Epithelial cell of proximal tubule (primary cell): ENCODE measurements at regions not wholly inside any gene's neighbourhood (a gene's known extent, or its start where the extent isn't known, plus 50 kb on each side); places are given as distances from the start of the nearest gene placed in this dataset.

Experiments used
- DNase-seq: peaks from one replicate; pipeline ENCODE4 v3.0.0-alpha.2; 2011; ENCODE audit warnings: low read depth
- H3K4me3 ChIP-seq: 2 replicates; pipeline ENCODE4 v1.5.1; 2011; ENCODE audit warnings: low read depth, mild to moderate bottlenecking, low read length
- CTCF ChIP-seq: conservative IDR thresholded peaks from 2 replicates; pipeline ENCODE4 v1.5.1; 2012; ENCODE audit warnings: low read depth, mild to moderate bottlenecking, low read length

- no peak for DNase-seq
- TF ChIP-seq CTCF, result no peak
- H3K4me3 ChIP-seq, result no peak overlapping the region
Measured at GRCh38 chr13:99072356-99072755, 94.5 kb upstream of the DOCK9 start.

- DNase-seq, result no peak
- H3K4me3 ChIP-seq, result no peak overlapping the region
- no peak for TF ChIP-seq CTCF
Measured at GRCh38 chr13:99072941-99073340, 95.1 kb upstream of the DOCK9 start.

GRCh38 chr13:99074693-99075092 lies 96.8 kb upstream of the DOCK9 start:
- H3K4me3 ChIP-seq, result no peak overlapping the region
- TF ChIP-seq CTCF, result no peak
- no peak for DNase-seq

GRCh38 chr13:99075268-99076191 lies 97.7 kb upstream of the DOCK9 start:
- no peak overlapping the region for H3K4me3 ChIP-seq
- DNase-seq, result no peak
- TF ChIP-seq CTCF, result no peak

- H3K4me3 ChIP-seq, result no peak overlapping the region
- no peak for DNase-seq
- no peak for TF ChIP-seq CTCF
Measured at GRCh38 chr13:99078017-99078771, 100.3 kb upstream of the DOCK9 start.

GRCh38 chr13:99080131-99080530 lies 102.3 kb upstream of the DOCK9 start:
- no peak for TF ChIP-seq CTCF
- no peak for DNase-seq
- no peak overlapping the region for H3K4me3 ChIP-seq
